HepG2 (cell line): ENCODE measurements at regions not wholly inside any gene's neighbourhood (a gene's known extent, or its start where the extent isn't known, plus 50 kb on each side); places are given as distances from the start of the nearest gene placed in this dataset.

ENCODE experiments used
- ATAC-seq: fragments of 200-7000 bp; cut with Tn5 transposase; 3 replicates; pipeline ENCODE4 v1.9.1; 2020; ENCODE audit warnings: mild to moderate bottlenecking, moderate library complexity
- BruUV-seq: library from RNA; stranded (reverse); fragments of 400-500 nt; replicated peaks from 2 replicates; lab custom pipeline; 2021; lab: Mats Ljungman, UMichigan
- CTCF ChIA-PET: fragments of 300-600 bp; formaldehyde crosslinking; extraction: SDS; loops from one replicate; lab custom pipeline; 2021; ENCODE audit warnings: low total read pairs, inconsistent platforms, low intra/inter-chr PET ratio; lab: Yijun Ruan, JAX
- POLR2A ChIA-PET: fragments of 350-600 bp; sonication (Branson Sonifier 250); formaldehyde crosslinking; loops from one replicate; lab custom pipeline; 2020; ENCODE audit warnings: antibody characterized with exemption, inconsistent platforms; lab: Yijun Ruan, JAX
- DNase-seq: peaks from one replicate; pipeline ENCODE4 v3.0.0-alpha.2; 2015; ENCODE audit warnings: low spot score
- FAIRE-seq: peaks from 3 replicates; lab custom pipeline; 2011; peaks lifted over from hg19 to GRCh38; lab: Jason Lieb, UNC
- H2AFZ ChIP-seq: one replicate; pipeline ENCODE4 v1.6.1; 2011; ENCODE audit warnings: low read length, inconsistent platforms
- H3K27ac ChIP-seq: fragments of 300-600 bp; 3 replicates; pipeline ENCODE4 v1.8.0; 2011; ENCODE audit warnings: mixed run types, mild to moderate bottlenecking, mixed read lengths, low read length, inconsistent platforms; ENCODE audit not compliant: insufficient read depth; ENCODE audit errors: extremely low read length
- H3K27me3 ChIP-seq, 2 experiments: fragments of 200-600 bp in 1 of 2; 2 replicates in 1 of 2; 3 replicates in 1 of 2; pipeline versions ENCODE4 v1.6.0 to v1.8.0; 2011; ENCODE audit warnings: low read length in 2 of 2, mild to moderate bottlenecking in 2 of 2, moderate library complexity in 2 of 2, inconsistent platforms in 1 of 2; ENCODE audit not compliant: insufficient read depth in 2 of 2, control insufficient read depth in 1 of 2
- H3K36me3 ChIP-seq, 2 experiments: fragments of 200-600 bp in 1 of 2; replicated peaks in 1 of 2; 2 replicates in 1 of 2; 3 replicates in 1 of 2; pipeline versions ENCODE4 v1.5.1 to v1.8.0; 2011; ENCODE audit warnings: low read length in 2 of 2, inconsistent platforms in 1 of 2; ENCODE audit not compliant: insufficient read depth in 2 of 2, control insufficient read depth in 1 of 2
- H3K4me1 ChIP-seq: 2 replicates; pipeline ENCODE4 v1.5.1; 2012; ENCODE audit warnings: low read length, inconsistent platforms; ENCODE audit not compliant: insufficient read depth
- H3K4me2 ChIP-seq: 2 replicates; pipeline ENCODE4 v1.6.0; 2011; ENCODE audit warnings: low read depth, low read length, inconsistent platforms
- H3K4me3 ChIP-seq, 3 experiments: fragments of 200-600 bp in 1 of 3; sonication (generic), shearing (Covaris generic) in 1 of 3; replicated peaks in 1 of 3; 2 replicates each; pipeline ENCODE4 v1.5.1; 2011 to 2016; ENCODE audit warnings: low read length in 3 of 3, inconsistent platforms in 2 of 3, low read depth in 2 of 3, mild to moderate bottlenecking in 2 of 3, control low read depth in 1 of 3, mixed read lengths in 1 of 3; ENCODE audit not compliant: insufficient read depth in 1 of 3
- H3K79me2 ChIP-seq: one replicate; pipeline ENCODE4 v1.6.1; 2011; ENCODE audit warnings: low read length, inconsistent platforms; ENCODE audit not compliant: insufficient read depth
- H3K9ac ChIP-seq: 2 replicates; pipeline ENCODE4 v1.6.0; 2011; ENCODE audit warnings: mild to moderate bottlenecking, low read depth, low read length, inconsistent platforms; ENCODE audit not compliant: insufficient read depth
- H3K9me3 ChIP-seq: 2 replicates; pipeline ENCODE4 v1.5.1; 2012; ENCODE audit warnings: mild to moderate bottlenecking, low read length
- H4K20me1 ChIP-seq: 2 replicates; pipeline ENCODE4 v1.6.0; 2011; ENCODE audit warnings: inconsistent platforms, mild to moderate bottlenecking, low read length, moderate library complexity; ENCODE audit not compliant: insufficient read depth
- ARID5B ChIP-seq: IDR thresholded peaks from 2 replicates; pipeline ENCODE4 v1.4.0; 2020; ENCODE audit warnings: mild to moderate bottlenecking, missing genetic modification reagents
- ATAD3A ChIP-seq: sonication (generic); formaldehyde crosslinking; IDR thresholded peaks from 2 replicates; pipeline ENCODE4 v1.4.0; 2020; ENCODE audit warnings: missing genetic modification reagents
- ATF7 ChIP-seq, 2 experiments: fragments of 450-650 bp in 1 of 2; sonication (generic) in 1 of 2; formaldehyde crosslinking in 1 of 2; IDR thresholded peaks; 2 replicates each; pipeline versions ENCODE4 v1.4.0 to v1.6.1; 2016 to 2020; ENCODE audit warnings: antibody characterized with exemption in 1 of 2, mild to moderate bottlenecking in 1 of 2, missing genetic modification reagents in 1 of 2
- CENPX ChIP-seq: sonication (generic); formaldehyde crosslinking; IDR thresholded peaks from 2 replicates; pipeline ENCODE4 v1.9.0; 2021; ENCODE audit warnings: mild to moderate bottlenecking, missing genetic modification reagents, moderate library complexity
- DMAP1 ChIP-seq: IDR thresholded peaks from 2 replicates; pipeline ENCODE4 v1.6.1; 2016
- FOSL1 ChIP-seq: sonication (generic); formaldehyde crosslinking; IDR thresholded peaks from 2 replicates; pipeline ENCODE4 v1.9.0; 2021; ENCODE audit warnings: missing genetic modification reagents, borderline replicate concordance
- FOXK1 ChIP-seq: sonication (generic); formaldehyde crosslinking; IDR thresholded peaks from 2 replicates; pipeline ENCODE4 v1.4.0; 2020; ENCODE audit warnings: low read depth, missing genetic modification reagents, borderline replicate concordance
- GATA4 ChIP-seq: sonication (generic); IDR thresholded peaks from 2 replicates; pipeline ENCODE4 v1.6.1; 2016; ENCODE audit warnings: antibody characterized with exemption, low read depth, borderline replicate concordance
- GPN1 ChIP-seq: sonication (generic); formaldehyde crosslinking; IDR thresholded peaks from 2 replicates; pipeline ENCODE4 v1.5.1; 2020; ENCODE audit warnings: missing genetic modification reagents, borderline replicate concordance
- MNT ChIP-seq: fragments of 450-650 bp; IDR thresholded peaks from 2 replicates; pipeline ENCODE4 v1.6.1; 2016
- MXI1 ChIP-seq: IDR thresholded peaks from 3 replicates; pipeline ENCODE4 v1.6.1; 2012; ENCODE audit warnings: low read depth, low read length, inconsistent platforms, borderline replicate concordance
- PRDM15 ChIP-seq: sonication (generic); formaldehyde crosslinking; IDR thresholded peaks from 2 replicates; pipeline ENCODE4 v1.4.0; 2020; ENCODE audit warnings: missing genetic modification reagents
- SIX1 ChIP-seq: sonication (generic); formaldehyde crosslinking; IDR thresholded peaks from 2 replicates; pipeline ENCODE4 v1.4.0; 2020; ENCODE audit warnings: missing genetic modification reagents, borderline replicate concordance
- THAP7 ChIP-seq: sonication (generic); formaldehyde crosslinking; IDR thresholded peaks from 2 replicates; pipeline ENCODE4 v1.8.1; 2023; ENCODE audit warnings: mild to moderate bottlenecking, missing genetic modification reagents
- ZNF383 ChIP-seq: sonication (generic); formaldehyde crosslinking; IDR thresholded peaks from 2 replicates; pipeline ENCODE4 v1.4.0; 2020; ENCODE audit warnings: missing genetic modification reagents, mild to moderate bottlenecking, borderline replicate concordance
- ZSCAN21 ChIP-seq: sonication (generic); formaldehyde crosslinking; IDR thresholded peaks from 2 replicates; pipeline ENCODE4 v1.8.0; 2022; ENCODE audit warnings: mild to moderate bottlenecking, missing genetic modification reagents, moderate library complexity, borderline replicate concordance
- WGBS: methylation state at CpG from one replicate; pipeline ENCODE4 v1.1.6; 2017; ENCODE audit warnings: low lambda C conversion rate; 5-methylcytosine and 5-hydroxymethylcytosine counted together
- in situ Hi-C: cut with HindIII; loops from 2 replicates; pipeline ENCODE4 v1.10.0; 2017; ENCODE audit warnings: low pct_unique_long_range_greater_than_20kb; ENCODE audit not compliant: extremely low pct_ligation_motif_present
- intact Hi-C: fragments of 100-400 bp; cut with micrococcal nuclease; formaldehyde crosslinking; loops from one replicate; pipeline ENCODE4 v1.10.0; 2022; ENCODE audit not compliant: unreplicated experiment

- Histone ChIP-seq H2AFZ (no peak overlapping the region), H3K9ac (no peak overlapping the region), H3K4me2 (no peak overlapping the region), H3K9me3 (peaks cover 18% of the 10 kb centered on the region), H3K27me3 (no peaks in the 10 kb centered on the region), H3K4me1 (peaks cover 5% of the 10 kb centered on the region; the same call in 1 of the 2 replicates), H3K36me3 (no peaks in the 10 kb centered on the region), H3K27ac (no peak overlapping the region), H3K4me3 (no peak overlapping the region), H4K20me1 (no peaks in the 10 kb centered on the region), H3K79me2 (no peaks in the 10 kb centered on the region)
- WGBS = 47% methylated on average over 6 of the region's 6 CpGs
- CTCF ChIA-PET = no interaction called here
- FAIRE-seq = no peak
- POLR2A ChIA-PET = no interaction called here
- in situ Hi-C loops (no loop called here), intact Hi-C loops (no loop called here)
- BruUV-seq = no TSS peak
- no peak for DNase-seq
- ATAC-seq = no peak
- TF ChIP-seq THAP7 (CRISPR knock-in tag) (no peak), MXI1 (no peak), SIX1 (CRISPR knock-in tag) (no peak), ATF7 (IDR thresholded peaks at IDR 0.05) (no peak), ATF7 (CRISPR knock-in tag; IDR thresholded peaks at IDR 0.05) (no peak), GATA4 (no peak), ZNF383 (CRISPR knock-in tag) (no peak), ZSCAN21 (no peak), MNT (no peak), DMAP1 (no peak), GPN1 (CRISPR knock-in tag) (no peak), ARID5B (CRISPR knock-in tag) (no peak), ATAD3A (CRISPR knock-in tag) (no peak), PRDM15 (CRISPR knock-in tag) (no peak), FOXK1 (CRISPR knock-in tag) (no peak), FOSL1 (CRISPR knock-in tag) (no peak), CENPX (CRISPR knock-in tag) (no peak)
These were observed 225.3 kb downstream of the MRPL39 start for GRCh38 chr21:25381936-25382452.
